HCT116 (cell line): ENCODE measurements at regions not wholly inside any gene's neighbourhood (a gene's known extent, or its start where the extent isn't known, plus 50 kb on each side); places are given as distances from the start of the nearest gene placed in this dataset.

ENCODE experiments used
- ATAC-seq: fragments of 200-7000 bp; cut with Tn5 transposase; 2 replicates; pipeline ENCODE4 v1.9.1; 2020; ENCODE audit warnings: mild to moderate bottlenecking, moderate library complexity
- BruUV-seq: library from RNA; stranded (reverse); fragments of 400-500 nt; replicated peaks from 2 replicates; lab custom pipeline; 2021; lab: Mats Ljungman, UMichigan
- CTCF ChIA-PET: fragments of 300-600 bp; sonication (Branson Sonifier 250); formaldehyde crosslinking; loops from one replicate; lab custom pipeline; 2021; ENCODE audit warnings: antibody characterized with exemption; lab: Charles Lee
- POLR2A ChIA-PET: fragments of 300-600, 350-600 bp; sonication (Branson Sonifier 250); formaldehyde crosslinking; loops from one replicate; lab custom pipeline; 2021; ENCODE audit warnings: antibody characterized with exemption; lab: Charles Lee
- RAD21 ChIA-PET, 2 experiments: fragments of 300-600 bp; sonication (Branson Sonifier 250); formaldehyde crosslinking; loops; one replicate each; lab custom pipeline; 2023; ENCODE audit warnings: low total read pairs in 2 of 2; ENCODE audit not compliant: uncharacterized antibody in 2 of 2, unreplicated experiment in 2 of 2, low non-redundant PET in 1 of 2; lab: Charles Lee
- DNase-seq: peaks from one replicate; pipeline ENCODE4 v3.0.0-alpha.2; 2010; ENCODE audit warnings: low read depth, low spot score
- H2AFZ ChIP-seq: fragments of 200-600 bp; shearing (Covaris generic), sonication (generic); 2 replicates; pipeline ENCODE4 v1.6.1; 2017; ENCODE audit warnings: low read depth, mixed run types, mixed read lengths, antibody characterized with exemption, low read length; ENCODE audit not compliant: poor library complexity, severe bottlenecking
- H3K27ac ChIP-seq: 2 replicates; pipeline ENCODE4 v1.5.1; 2012; ENCODE audit warnings: low read depth, low read length
- H3K27me3 ChIP-seq: fragments of 200-600 bp; sonication (generic); 2 replicates; pipeline ENCODE4 v1.6.1; 2016; ENCODE audit warnings: mixed run types, low read length, mixed read lengths; ENCODE audit not compliant: insufficient read depth
- H3K36me3 ChIP-seq, 2 experiments: fragments of 200-500 bp in 1 of 2; fragments of 200-600 bp in 1 of 2; sonication (Bioruptor generic) in 1 of 2; sonication (generic) in 1 of 2; 2 replicates each; pipeline versions ENCODE4 v1.5.1 to v1.6.1; 2014 to 2016; ENCODE audit warnings: low read length in 2 of 2, inconsistent platforms in 1 of 2, mixed read lengths in 1 of 2, mixed run types in 1 of 2; ENCODE audit not compliant: insufficient read depth in 2 of 2, control insufficient read depth in 1 of 2
- H3K4me1 ChIP-seq, 2 experiments: fragments of 200-600 bp in 1 of 2; sonication (generic) in 1 of 2; 2 replicates each; pipeline versions ENCODE4 v1.5.1 to v1.6.1; 2012 to 2017; ENCODE audit warnings: low read length in 2 of 2, inconsistent platforms in 1 of 2, mild to moderate bottlenecking in 1 of 2, mixed read lengths in 1 of 2, mixed run types in 1 of 2, moderate library complexity in 1 of 2; ENCODE audit not compliant: insufficient read depth in 2 of 2, control insufficient read depth in 1 of 2
- H3K4me2 ChIP-seq: fragments of 200-600 bp; sonication (generic); 2 replicates; pipeline ENCODE4 v1.6.1; 2017; ENCODE audit warnings: mixed run types, low read length, mixed read lengths
- H3K4me3 ChIP-seq, 2 experiments: fragments of 200-600 bp in 1 of 2; sonication (generic) in 1 of 2; replicated peaks in 1 of 2; 2 replicates each; pipeline ENCODE4 v1.5.1; 2011 to 2016; ENCODE audit warnings: low read length in 2 of 2, control low read depth in 1 of 2, low read depth in 1 of 2, mild to moderate bottlenecking in 1 of 2, mixed read lengths in 1 of 2, mixed run types in 1 of 2
- H3K79me2 ChIP-seq: fragments of 200-600 bp; sonication (generic); 2 replicates; pipeline ENCODE4 v1.6.1; 2017; ENCODE audit warnings: mild to moderate bottlenecking, mixed run types, low read length, moderate library complexity, mixed read lengths; ENCODE audit not compliant: insufficient read depth
- H3K9ac ChIP-seq: fragments of 200-600 bp; sonication (generic); 2 replicates; pipeline ENCODE4 v1.6.1; 2016; ENCODE audit warnings: low read length, mixed read lengths
- H3K9me2 ChIP-seq: fragments of 200-600 bp; sonication (generic), shearing (Covaris generic); 2 replicates; pipeline ENCODE4 v1.6.1; 2017; ENCODE audit warnings: mixed run types, mild to moderate bottlenecking, moderate library complexity; ENCODE audit not compliant: insufficient read depth
- H3K9me3 ChIP-seq, 2 experiments: fragments of 200-500 bp in 1 of 2; fragments of 200-600 bp in 1 of 2; sonication (Bioruptor generic) in 1 of 2; sonication (generic) in 1 of 2; 2 replicates each; pipeline ENCODE4 v1.6.1; 2014 to 2017; ENCODE audit warnings: low read length in 2 of 2, mixed read lengths in 2 of 2, inconsistent platforms in 1 of 2, low read depth in 1 of 2, mild to moderate bottlenecking in 1 of 2, mixed run types in 1 of 2, moderate library complexity in 1 of 2; ENCODE audit not compliant: control insufficient read depth in 1 of 2, insufficient read depth in 1 of 2
- H4K20me1 ChIP-seq: fragments of 200-600 bp; sonication (generic), shearing (Covaris generic); 2 replicates; pipeline ENCODE4 v1.6.1; 2017; ENCODE audit warnings: mixed run types, mild to moderate bottlenecking, moderate library complexity; ENCODE audit not compliant: insufficient read depth
- CBX3 ChIP-seq: IDR thresholded peaks from 2 replicates; pipeline ENCODE4 v1.6.1; 2012; ENCODE audit warnings: low read depth
- CEBPB ChIP-seq: IDR thresholded peaks from 2 replicates; pipeline ENCODE4 v1.6.1; 2012; ENCODE audit warnings: low read depth
- ELF1 ChIP-seq: IDR thresholded peaks from 2 replicates; pipeline ENCODE4 v1.6.1; 2012; ENCODE audit warnings: low read depth, borderline replicate concordance
- EZH2 ChIP-seq: fragments of 200-600 bp; sonication (generic); IDR thresholded peaks from 2 replicates; pipeline ENCODE4 v1.6.1; 2017; ENCODE audit warnings: antibody characterized with exemption, mixed run types
- EZH2phosphoT487 ChIP-seq: fragments of 200-600 bp; IDR thresholded peaks from 2 replicates; pipeline ENCODE4 v1.6.1; 2018; ENCODE audit warnings: antibody characterized with exemption, borderline replicate concordance
- FOSL1 ChIP-seq: IDR thresholded peaks from 2 replicates; pipeline ENCODE4 v1.6.1; 2012; ENCODE audit warnings: low read depth
- POLR2A ChIP-seq: IDR thresholded peaks from 2 replicates; pipeline ENCODE4 v1.7.0; 2011; ENCODE audit warnings: borderline replicate concordance; ENCODE audit not compliant: insufficient read depth, insufficient read length; ENCODE audit errors: extremely low read depth
- RAD21 ChIP-seq: IDR thresholded peaks from 2 replicates; pipeline ENCODE4 v1.6.1; 2012; ENCODE audit warnings: low read depth, mild to moderate bottlenecking
- SIN3A ChIP-seq: IDR thresholded peaks from 2 replicates; pipeline ENCODE4 v1.6.1; 2012; ENCODE audit warnings: low read depth
- SP1 ChIP-seq: IDR thresholded peaks from 2 replicates; pipeline ENCODE4 v1.6.1; 2012; ENCODE audit warnings: low read depth
- SRF ChIP-seq: IDR thresholded peaks from 2 replicates; pipeline ENCODE4 v1.6.1; 2012; ENCODE audit warnings: low read depth
- ZFX ChIP-seq: fragments of 450-650 bp; IDR thresholded peaks from 2 replicates; pipeline ENCODE4 v1.6.1; 2017
- ZNF274 ChIP-seq: fragments of 200-500 bp; sonication (Bioruptor generic); IDR thresholded peaks from 2 replicates; pipeline ENCODE4 v1.6.1; 2014; ENCODE audit warnings: mild to moderate bottlenecking, low read depth, low read length, inconsistent platforms
- intact Hi-C: fragments of 100-400 bp; cut with micrococcal nuclease; formaldehyde crosslinking; loops from 2 replicates; pipeline ENCODE4 v1.10.0; 2022
- TF ChIP-seq, protein P1 (sequence below): IDR thresholded peaks from 2 replicates; pipeline ENCODE4 v1.6.1; 2011; ENCODE audit warnings: mild to moderate bottlenecking, low read length, moderate library complexity; ENCODE audit not compliant: insufficient replicate concordance; ENCODE audit errors: extremely low read depth
- TF ChIP-seq, protein P2 (sequence below): IDR thresholded peaks from 2 replicates; pipeline ENCODE4 v1.6.1; 2012
- TF ChIP-seq, protein P3 (sequence below): IDR thresholded peaks from 2 replicates; pipeline ENCODE4 v1.6.1; 2012; ENCODE audit warnings: low read depth
- TF ChIP-seq, protein P4 (sequence below), 3 experiments: fragments of 200-600 bp in 1 of 3; sonication (generic) in 1 of 3; IDR thresholded peaks in 2 of 3; conservative IDR thresholded peaks in 1 of 3; 2 replicates each; pipeline ENCODE4 v1.5.1; 2012 to 2017; ENCODE audit warnings: low read depth in 2 of 3, low read length in 2 of 3, antibody characterized with exemption in 1 of 3, borderline replicate concordance in 1 of 3, control low read depth in 1 of 3, mild to moderate bottlenecking in 1 of 3, mixed read lengths in 1 of 3, mixed run types in 1 of 3, moderate library complexity in 1 of 3; ENCODE audit not compliant: insufficient read depth in 1 of 3

DNA sequence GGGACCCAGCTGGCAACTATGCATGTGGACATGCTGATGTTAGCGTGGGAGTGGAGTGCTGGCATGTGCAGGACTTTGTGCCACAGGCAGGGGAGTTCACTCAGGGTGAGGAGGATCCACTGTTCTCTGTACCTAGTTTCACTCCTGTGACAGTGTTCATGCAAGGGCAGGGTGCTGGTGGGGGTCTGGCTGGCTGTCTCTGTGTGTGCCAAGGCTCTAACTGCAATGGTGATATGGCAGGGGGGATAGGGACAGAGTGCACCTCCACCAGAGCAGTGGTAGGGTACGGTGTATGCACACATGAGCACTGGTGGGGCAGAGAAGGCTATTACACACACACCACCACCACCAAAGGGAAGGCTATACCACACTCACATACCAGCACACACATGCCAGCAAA lies 210.2 kb upstream of the DEFB112 start:
- H3K27me3 ChIP-seq = no peaks in the 10 kb centered on the region
- intact Hi-C loops = no loop called here
- no peaks in the 10 kb centered on the region for H3K9me2 ChIP-seq
- peaks cover 0 to 5% of the 10 kb centered on the region in 2 experiments; a peak in 2 of 4 replicates for H3K9me3 ChIP-seq
- RAD21 ChIA-PET = no interaction called here
- ATAC-seq (no peak), DNase-seq (no peak)
- H3K9ac ChIP-seq = no peak overlapping the region
- H4K20me1 ChIP-seq = no peaks in the 10 kb centered on the region
- no peaks in the 10 kb centered on the region for H3K79me2 ChIP-seq
- BruUV-seq = no TSS peak
- H3K27ac ChIP-seq = no peak overlapping the region
- no peak overlapping the region for H2AFZ ChIP-seq
- H3K4me2 ChIP-seq = no peak overlapping the region
- POLR2A ChIA-PET = no interaction called here
- no peak overlapping the region for H3K4me3 ChIP-seq
- H3K36me3 ChIP-seq = no peaks in the 10 kb centered on the region
- CTCF ChIA-PET = no interaction called here
- TF ChIP-seq, protein P1, sequence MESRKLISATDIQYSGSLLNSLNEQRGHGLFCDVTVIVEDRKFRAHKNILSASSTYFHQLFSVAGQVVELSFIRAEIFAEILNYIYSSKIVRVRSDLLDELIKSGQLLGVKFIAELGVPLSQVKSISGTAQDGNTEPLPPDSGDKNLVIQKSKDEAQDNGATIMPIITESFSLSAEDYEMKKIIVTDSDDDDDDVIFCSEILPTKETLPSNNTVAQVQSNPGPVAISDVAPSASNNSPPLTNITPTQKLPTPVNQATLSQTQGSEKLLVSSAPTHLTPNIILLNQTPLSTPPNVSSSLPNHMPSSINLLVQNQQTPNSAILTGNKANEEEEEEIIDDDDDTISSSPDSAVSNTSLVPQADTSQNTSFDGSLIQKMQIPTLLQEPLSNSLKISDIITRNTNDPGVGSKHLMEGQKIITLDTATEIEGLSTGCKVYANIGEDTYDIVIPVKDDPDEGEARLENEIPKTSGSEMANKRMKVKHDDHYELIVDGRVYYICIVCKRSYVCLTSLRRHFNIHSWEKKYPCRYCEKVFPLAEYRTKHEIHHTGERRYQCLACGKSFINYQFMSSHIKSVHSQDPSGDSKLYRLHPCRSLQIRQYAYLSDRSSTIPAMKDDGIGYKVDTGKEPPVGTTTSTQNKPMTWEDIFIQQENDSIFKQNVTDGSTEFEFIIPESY = no peak
- TF ChIP-seq CEBPB (no peak), SIN3A (no peak), SP1 (no peak), CBX3 (no peak), FOSL1 (no peak), ZNF274 (no peak), RAD21 (no peak), EZH2phosphoT487 (no peak), SRF (no peak), ZFX (no peak), ELF1 (no peak), POLR2A (no peak), EZH2 (no peak)
- TF ChIP-seq, protein P2, sequence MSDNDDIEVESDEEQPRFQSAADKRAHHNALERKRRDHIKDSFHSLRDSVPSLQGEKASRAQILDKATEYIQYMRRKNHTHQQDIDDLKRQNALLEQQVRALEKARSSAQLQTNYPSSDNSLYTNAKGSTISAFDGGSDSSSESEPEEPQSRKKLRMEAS = no peak
- TF ChIP-seq, protein P3, sequence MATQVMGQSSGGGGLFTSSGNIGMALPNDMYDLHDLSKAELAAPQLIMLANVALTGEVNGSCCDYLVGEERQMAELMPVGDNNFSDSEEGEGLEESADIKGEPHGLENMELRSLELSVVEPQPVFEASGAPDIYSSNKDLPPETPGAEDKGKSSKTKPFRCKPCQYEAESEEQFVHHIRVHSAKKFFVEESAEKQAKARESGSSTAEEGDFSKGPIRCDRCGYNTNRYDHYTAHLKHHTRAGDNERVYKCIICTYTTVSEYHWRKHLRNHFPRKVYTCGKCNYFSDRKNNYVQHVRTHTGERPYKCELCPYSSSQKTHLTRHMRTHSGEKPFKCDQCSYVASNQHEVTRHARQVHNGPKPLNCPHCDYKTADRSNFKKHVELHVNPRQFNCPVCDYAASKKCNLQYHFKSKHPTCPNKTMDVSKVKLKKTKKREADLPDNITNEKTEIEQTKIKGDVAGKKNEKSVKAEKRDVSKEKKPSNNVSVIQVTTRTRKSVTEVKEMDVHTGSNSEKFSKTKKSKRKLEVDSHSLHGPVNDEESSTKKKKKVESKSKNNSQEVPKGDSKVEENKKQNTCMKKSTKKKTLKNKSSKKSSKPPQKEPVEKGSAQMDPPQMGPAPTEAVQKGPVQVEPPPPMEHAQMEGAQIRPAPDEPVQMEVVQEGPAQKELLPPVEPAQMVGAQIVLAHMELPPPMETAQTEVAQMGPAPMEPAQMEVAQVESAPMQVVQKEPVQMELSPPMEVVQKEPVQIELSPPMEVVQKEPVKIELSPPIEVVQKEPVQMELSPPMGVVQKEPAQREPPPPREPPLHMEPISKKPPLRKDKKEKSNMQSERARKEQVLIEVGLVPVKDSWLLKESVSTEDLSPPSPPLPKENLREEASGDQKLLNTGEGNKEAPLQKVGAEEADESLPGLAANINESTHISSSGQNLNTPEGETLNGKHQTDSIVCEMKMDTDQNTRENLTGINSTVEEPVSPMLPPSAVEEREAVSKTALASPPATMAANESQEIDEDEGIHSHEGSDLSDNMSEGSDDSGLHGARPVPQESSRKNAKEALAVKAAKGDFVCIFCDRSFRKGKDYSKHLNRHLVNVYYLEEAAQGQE = no peak
- TF ChIP-seq, protein P4, sequence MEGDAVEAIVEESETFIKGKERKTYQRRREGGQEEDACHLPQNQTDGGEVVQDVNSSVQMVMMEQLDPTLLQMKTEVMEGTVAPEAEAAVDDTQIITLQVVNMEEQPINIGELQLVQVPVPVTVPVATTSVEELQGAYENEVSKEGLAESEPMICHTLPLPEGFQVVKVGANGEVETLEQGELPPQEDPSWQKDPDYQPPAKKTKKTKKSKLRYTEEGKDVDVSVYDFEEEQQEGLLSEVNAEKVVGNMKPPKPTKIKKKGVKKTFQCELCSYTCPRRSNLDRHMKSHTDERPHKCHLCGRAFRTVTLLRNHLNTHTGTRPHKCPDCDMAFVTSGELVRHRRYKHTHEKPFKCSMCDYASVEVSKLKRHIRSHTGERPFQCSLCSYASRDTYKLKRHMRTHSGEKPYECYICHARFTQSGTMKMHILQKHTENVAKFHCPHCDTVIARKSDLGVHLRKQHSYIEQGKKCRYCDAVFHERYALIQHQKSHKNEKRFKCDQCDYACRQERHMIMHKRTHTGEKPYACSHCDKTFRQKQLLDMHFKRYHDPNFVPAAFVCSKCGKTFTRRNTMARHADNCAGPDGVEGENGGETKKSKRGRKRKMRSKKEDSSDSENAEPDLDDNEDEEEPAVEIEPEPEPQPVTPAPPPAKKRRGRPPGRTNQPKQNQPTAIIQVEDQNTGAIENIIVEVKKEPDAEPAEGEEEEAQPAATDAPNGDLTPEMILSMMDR (IDR thresholded peaks at IDR 0.05 in 2 of 3, conservative IDR thresholded peaks at IDR 0.05 in 1 of 3; ENCODE audit: borderline replicate concordance in 1 of 3, insufficient read depth in 1 of 3, low read depth in 2 of 3, low read length in 2 of 3) = no peak
- H3K4me1 ChIP-seq = no peaks in the 10 kb centered on the region
